Smooth muscle cell (in vitro differentiated cells): ENCODE measurements at regions not wholly inside any gene's neighbourhood (a gene's known extent, or its start where the extent isn't known, plus 50 kb on each side); places are given as distances from the start of the nearest gene placed in this dataset.
A peak's percentile ranks its signal among the peaks of the same experiment; 100 is the strongest.

Experiments
- DNase-seq: peaks from one replicate; lab custom pipeline; 2025; ENCODE audit not compliant: unreplicated experiment; lab: John Stamatoyannopoulos, UW
- H2AFZ ChIP-seq: fragments of 200-600 bp; sonication (generic); 2 replicates; pipeline ENCODE4 v1.6.0; 2016; ENCODE audit warnings: antibody characterized with exemption, low read depth, mild to moderate bottlenecking
- H3F3A ChIP-seq: fragments of 200-600 bp; sonication (generic); 2 replicates; pipeline ENCODE4 v1.6.0; 2017; ENCODE audit warnings: antibody characterized with exemption, low read depth
- H3K27ac ChIP-seq: fragments of 200-600 bp; sonication (generic); 2 replicates; pipeline ENCODE4 v1.5.1; 2016; ENCODE audit warnings: low read depth, mild to moderate bottlenecking
- H3K27me3 ChIP-seq: fragments of 200-600 bp; sonication (generic); 2 replicates; pipeline ENCODE4 v1.6.1; 2016; ENCODE audit warnings: low read depth, mild to moderate bottlenecking
- H3K36me3 ChIP-seq: fragments of 200-600 bp; sonication (generic); 2 replicates; pipeline ENCODE4 v1.5.1; 2016; ENCODE audit warnings: low read depth
- H3K4me1 ChIP-seq: fragments of 200-600 bp; sonication (generic); 2 replicates; pipeline ENCODE4 v1.5.1; 2016; ENCODE audit warnings: low read depth
- H3K4me2 ChIP-seq: fragments of 200-600 bp; sonication (generic); 2 replicates; pipeline ENCODE4 v1.6.0; 2016; ENCODE audit warnings: mild to moderate bottlenecking
- H3K4me3 ChIP-seq: fragments of 200-600 bp; sonication (generic); 2 replicates; pipeline ENCODE4 v1.5.1; 2016; ENCODE audit warnings: mild to moderate bottlenecking
- H3K79me2 ChIP-seq: fragments of 200-600 bp; sonication (generic); 2 replicates; pipeline ENCODE4 v1.6.0; 2016; ENCODE audit warnings: low read depth, mild to moderate bottlenecking
- H3K9ac ChIP-seq: fragments of 200-600 bp; sonication (generic); 2 replicates; pipeline ENCODE4 v1.6.0; 2016; ENCODE audit warnings: low read depth
- H3K9me3 ChIP-seq: fragments of 200-600 bp; sonication (generic); replicated peaks from 2 replicates; pipeline ENCODE4 v1.5.1; 2016; ENCODE audit warnings: low read depth
- H4K20me1 ChIP-seq: fragments of 200-600 bp; sonication (generic); 2 replicates; pipeline ENCODE4 v1.6.0; 2016; ENCODE audit warnings: low read depth
- WGBS: methylation state at CpG from one replicate; pipeline ENCODE4 v1.1.7; 2016; ENCODE audit warnings: low lambda C conversion rate; 5-methylcytosine and 5-hydroxymethylcytosine counted together
- TF ChIP-seq, protein P1 (sequence below): fragments of 200-600 bp; sonication (generic); IDR thresholded peaks from 2 replicates; pipeline ENCODE4 v1.5.1; 2017; ENCODE audit warnings: borderline replicate concordance, mild to moderate bottlenecking, antibody characterized with exemption; ENCODE audit not compliant: insufficient read depth, poor library complexity, severe bottlenecking

- Histone ChIP-seq H3K36me3 (no peaks in the 10 kb centered on the region), H3F3A (no peaks in the 10 kb centered on the region), H3K4me2 (no peak overlapping the region), H3K4me3 (no peak overlapping the region), H3K27ac (no peak overlapping the region), H3K79me2 (no peaks in the 10 kb centered on the region), H2AFZ (no peak overlapping the region), H3K9me3 (peaks cover 10% of the 10 kb centered on the region), H3K9ac (no peak overlapping the region), H3K27me3 (no peaks in the 10 kb centered on the region), H4K20me1 (no peaks in the 10 kb centered on the region), H3K4me1 (no peaks in the 10 kb centered on the region)
- 88% methylated on average over 3 of the region's 3 CpGs for WGBS
- DNase-seq: no peak
- TF ChIP-seq, protein P1, sequence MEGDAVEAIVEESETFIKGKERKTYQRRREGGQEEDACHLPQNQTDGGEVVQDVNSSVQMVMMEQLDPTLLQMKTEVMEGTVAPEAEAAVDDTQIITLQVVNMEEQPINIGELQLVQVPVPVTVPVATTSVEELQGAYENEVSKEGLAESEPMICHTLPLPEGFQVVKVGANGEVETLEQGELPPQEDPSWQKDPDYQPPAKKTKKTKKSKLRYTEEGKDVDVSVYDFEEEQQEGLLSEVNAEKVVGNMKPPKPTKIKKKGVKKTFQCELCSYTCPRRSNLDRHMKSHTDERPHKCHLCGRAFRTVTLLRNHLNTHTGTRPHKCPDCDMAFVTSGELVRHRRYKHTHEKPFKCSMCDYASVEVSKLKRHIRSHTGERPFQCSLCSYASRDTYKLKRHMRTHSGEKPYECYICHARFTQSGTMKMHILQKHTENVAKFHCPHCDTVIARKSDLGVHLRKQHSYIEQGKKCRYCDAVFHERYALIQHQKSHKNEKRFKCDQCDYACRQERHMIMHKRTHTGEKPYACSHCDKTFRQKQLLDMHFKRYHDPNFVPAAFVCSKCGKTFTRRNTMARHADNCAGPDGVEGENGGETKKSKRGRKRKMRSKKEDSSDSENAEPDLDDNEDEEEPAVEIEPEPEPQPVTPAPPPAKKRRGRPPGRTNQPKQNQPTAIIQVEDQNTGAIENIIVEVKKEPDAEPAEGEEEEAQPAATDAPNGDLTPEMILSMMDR: no peak
Observed at GRCh38 chr10:106378251-106378650, 786.3 kb downstream of the SORCS1 start.

GRCh38 chr10:106370751-106371150 is 793.8 kb downstream of the SORCS1 start:
- H3K4me1 ChIP-seq: no peaks in the 10 kb centered on the region

GRCh38 chr10:106360870-106361269 is 803.6 kb downstream of the SORCS1 start:
- H3K9ac ChIP-seq: no peak overlapping the region
- no peak overlapping the region for H3K4me2 ChIP-seq
- TF ChIP-seq, protein P1: no peak
- 78% methylated on average over 2 of the region's 2 CpGs for WGBS
- H3K4me3 ChIP-seq: no peak overlapping the region
- H3K27ac ChIP-seq: no peak overlapping the region
- no peak overlapping the region for H2AFZ ChIP-seq
- H3F3A ChIP-seq: no peaks in the 10 kb centered on the region
- DNase-seq: no peak
- no peaks in the 10 kb centered on the region for H3K79me2 ChIP-seq
- H3K27me3 ChIP-seq: no peaks in the 10 kb centered on the region
- no peaks in the 10 kb centered on the region for H4K20me1 ChIP-seq
- no peaks in the 10 kb centered on the region for H3K4me1 ChIP-seq
- no peaks in the 10 kb centered on the region for H3K36me3 ChIP-seq
- H3K9me3 ChIP-seq: no peaks in the 10 kb centered on the region

More at GRCh38 chr10:106370751-106371150, 793.8 kb downstream of the SORCS1 start:
- DNase-seq: no peak
- no peaks in the 10 kb centered on the region for H4K20me1 ChIP-seq
- H3K36me3 ChIP-seq: no peaks in the 10 kb centered on the region
- no peak overlapping the region for H3K4me2 ChIP-seq
- no peak overlapping the region for H3K4me3 ChIP-seq
- no peaks in the 10 kb centered on the region for H3K27me3 ChIP-seq
- no peak overlapping the region for H2AFZ ChIP-seq
- TF ChIP-seq, protein P1: no peak
- no peak overlapping the region for H3K9ac ChIP-seq
- no peaks in the 10 kb centered on the region for H3K9me3 ChIP-seq
- no peaks in the 10 kb centered on the region for H3K79me2 ChIP-seq
- no peak overlapping the region for H3K27ac ChIP-seq
- WGBS: 91% methylated on average over 6 of the region's 6 CpGs
- no peaks in the 10 kb centered on the region for H3F3A ChIP-seq

DNA sequence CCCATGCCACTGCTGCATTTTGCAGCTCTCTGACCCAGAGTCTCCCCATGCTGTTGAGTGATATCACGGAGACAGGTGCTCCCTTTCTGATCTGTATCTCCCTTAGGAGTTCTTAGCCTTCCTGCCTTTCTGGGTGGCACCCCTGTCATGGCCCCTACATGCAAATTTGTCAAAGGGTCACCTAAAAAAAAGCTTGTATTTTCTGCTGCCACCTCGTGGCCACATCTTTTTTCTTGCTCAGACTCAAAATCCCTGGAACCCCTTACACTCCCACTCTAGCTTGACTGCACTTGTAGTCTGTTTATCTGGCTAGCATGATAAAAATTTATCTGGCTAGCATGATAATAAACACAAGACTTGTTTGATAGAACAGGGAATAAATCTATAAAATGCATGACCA is 809.1 kb downstream of the SORCS1 start:
- Histone ChIP-seq H3F3A (no peaks in the 10 kb centered on the region), H3K9ac (no peak overlapping the region), H2AFZ (no peak overlapping the region), H4K20me1 (no peaks in the 10 kb centered on the region), H3K79me2 (no peaks in the 10 kb centered on the region), H3K4me3 (no peak overlapping the region), H3K4me2 (no peak overlapping the region), H3K9me3 (no peaks in the 10 kb centered on the region), H3K27ac (no peak overlapping the region), H3K27me3 (peaks cover 7% of the 10 kb centered on the region), H3K4me1 (no peaks in the 10 kb centered on the region), H3K36me3 (no peaks in the 10 kb centered on the region)
- TF ChIP-seq, protein P1: peak; percentile 36
- 33% methylated on average over 2 of the region's 2 CpGs for WGBS
- DNase-seq: no peak
